ENCODE measurements at regions not wholly inside any gene's neighbourhood (a gene's known extent, or its start where the extent isn't known, plus 50 kb on each side); places are given as distances from the start of the nearest gene placed in this dataset.
A peak's percentile ranks its signal among the peaks of the same experiment; 100 is the strongest.

DNA sequence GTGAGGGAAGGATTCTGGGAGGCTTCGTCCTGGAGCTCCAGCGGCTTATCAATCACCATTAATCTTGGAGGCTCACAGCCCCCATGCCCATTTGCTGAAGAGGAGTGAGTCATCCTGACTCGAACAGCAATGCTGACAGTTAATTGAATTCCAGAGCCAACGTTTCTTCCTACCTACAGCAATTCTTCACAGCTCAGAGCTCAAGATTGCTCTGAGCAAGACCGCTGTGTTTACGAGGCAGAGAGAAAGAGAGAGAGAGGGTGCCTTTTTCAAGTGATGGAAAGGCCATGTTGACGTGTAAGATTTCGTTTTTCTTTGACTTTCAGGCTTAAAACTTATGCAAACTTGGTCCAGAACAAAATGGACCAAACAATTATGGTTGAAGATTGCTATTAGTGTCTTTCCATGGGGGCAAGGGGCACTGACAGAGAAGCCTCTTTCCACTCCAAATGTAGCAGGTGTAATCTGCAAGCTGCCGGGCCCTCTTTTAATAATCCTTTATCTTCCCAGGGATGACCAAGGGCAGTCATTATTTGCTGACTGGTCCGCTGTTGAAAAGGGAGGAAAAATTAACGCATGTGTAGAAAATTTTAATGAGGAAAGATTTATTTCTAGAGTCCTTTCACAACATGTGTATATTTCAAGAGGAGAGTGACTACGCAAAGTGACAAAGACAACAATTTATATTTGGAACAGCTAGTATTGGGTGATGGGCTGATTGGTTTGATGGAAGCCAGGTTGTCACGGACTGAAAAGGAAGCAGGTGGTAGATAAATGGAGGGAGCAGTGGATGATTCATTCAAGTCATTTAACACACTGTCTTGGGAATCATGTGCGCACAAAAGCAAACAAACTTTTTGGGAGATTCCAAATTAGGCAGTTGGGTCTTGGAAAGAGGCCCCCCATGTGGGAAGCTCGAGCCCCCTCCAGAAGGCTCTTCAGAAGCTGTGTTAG is 136.1 kb upstream of the IRF2BP2 start:
- no peak for TF ChIP-seq CTCF (conservative IDR thresholded peaks at IDR 0.05; ENCODE audit: low read depth, low read length)
- no peak overlapping the region for H3K4me3 ChIP-seq (ENCODE audit: low read length)
- peak; percentile 75 for DNase-seq (ENCODE audit: low read depth)

DNA sequence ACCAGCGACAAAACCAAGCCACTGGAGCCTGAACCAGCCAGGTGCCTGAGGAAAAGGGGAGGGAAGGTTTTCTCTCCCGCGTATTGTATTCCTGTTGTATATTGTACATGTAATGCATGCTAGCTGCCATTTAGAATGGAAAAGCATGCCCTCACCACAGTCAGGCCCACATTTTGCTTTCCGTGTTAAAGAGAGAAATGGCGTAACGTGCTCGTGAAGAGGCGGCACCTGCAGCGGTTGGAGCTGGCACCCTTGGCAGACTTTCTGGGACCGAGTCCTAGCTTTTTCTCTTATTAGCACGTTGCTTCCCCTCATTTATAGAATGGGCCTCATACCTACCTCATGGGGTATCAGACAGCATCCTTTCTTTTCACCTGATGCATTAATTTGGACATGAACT is 135.3 kb upstream of the IRF2BP2 start:
- TF ChIP-seq CTCF (conservative IDR thresholded peaks at IDR 0.05; ENCODE audit: low read depth, low read length): no peak
- no peak for DNase-seq (ENCODE audit: low read depth)
- no peak overlapping the region for H3K4me3 ChIP-seq (ENCODE audit: low read length)

DNA sequence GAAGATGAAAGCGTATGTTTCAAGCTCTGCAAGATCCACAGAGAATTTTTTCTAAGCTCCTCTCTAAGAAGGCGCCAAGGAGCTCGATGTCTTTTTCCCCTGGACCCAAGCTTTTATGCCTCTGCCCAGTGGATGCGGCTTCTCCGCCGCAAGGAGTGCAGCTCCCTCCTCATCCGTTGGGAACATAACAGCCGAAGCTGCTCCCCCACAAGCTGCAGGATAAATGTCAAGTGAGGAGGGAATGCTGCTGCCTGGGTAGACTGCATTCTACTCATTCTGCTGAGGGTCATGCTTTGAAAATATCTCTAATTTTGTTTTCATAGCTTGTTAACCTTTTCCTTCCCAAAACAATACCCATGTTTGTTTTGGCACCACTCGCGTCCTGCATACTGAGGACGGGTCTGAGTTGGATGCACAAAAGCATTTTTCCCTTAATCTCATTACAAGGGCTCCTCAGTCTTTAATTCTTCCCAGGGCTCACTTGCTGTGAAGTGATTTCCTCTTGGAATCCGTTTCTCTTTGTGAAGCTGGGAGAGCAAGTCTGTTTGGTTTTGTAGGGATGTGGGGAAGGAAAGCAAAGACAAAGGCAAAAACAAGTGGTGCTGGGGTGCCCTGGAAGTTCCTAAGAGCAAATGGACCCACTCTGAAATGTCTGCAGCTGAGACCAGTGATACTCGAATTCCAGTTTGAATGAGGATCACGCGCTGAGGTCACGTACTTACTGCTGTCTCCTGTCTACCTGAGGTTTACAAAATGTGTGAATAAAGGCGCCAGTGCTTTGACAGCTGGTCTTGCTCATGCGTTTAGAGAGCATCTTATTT is 134.0 kb upstream of the IRF2BP2 start:
- DNase-seq (ENCODE audit: low read depth): peak; percentile 81
- TF ChIP-seq CTCF (conservative IDR thresholded peaks at IDR 0.05; ENCODE audit: low read depth, low read length): peak; percentile 13
- H3K4me3 ChIP-seq (ENCODE audit: low read length): peak overlapping the region; percentile 2

DNA sequence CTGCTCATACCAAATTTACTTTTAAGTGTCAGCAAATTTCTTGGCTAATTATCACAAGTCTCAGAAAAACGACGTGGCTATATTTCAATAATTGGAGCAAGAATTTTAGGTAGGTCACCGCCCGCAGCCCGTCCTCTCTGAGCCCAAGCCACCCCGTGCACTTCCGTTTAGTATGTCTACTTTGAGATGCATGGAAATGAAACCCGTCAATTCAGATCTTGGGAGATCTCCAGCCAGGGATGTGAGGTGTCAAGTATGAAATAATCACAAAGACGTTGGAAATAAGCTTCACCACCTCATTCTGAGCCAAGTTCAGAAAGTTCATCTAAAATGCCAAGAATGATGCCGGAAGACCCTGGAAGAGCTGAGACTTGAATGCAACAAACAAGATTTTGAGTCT is 132.6 kb upstream of the IRF2BP2 start:
- DNase-seq (ENCODE audit: low read depth): no peak
- no peak for TF ChIP-seq CTCF (conservative IDR thresholded peaks at IDR 0.05; ENCODE audit: low read depth, low read length)
- H3K4me3 ChIP-seq (ENCODE audit: low read length): no peak overlapping the region

DNA sequence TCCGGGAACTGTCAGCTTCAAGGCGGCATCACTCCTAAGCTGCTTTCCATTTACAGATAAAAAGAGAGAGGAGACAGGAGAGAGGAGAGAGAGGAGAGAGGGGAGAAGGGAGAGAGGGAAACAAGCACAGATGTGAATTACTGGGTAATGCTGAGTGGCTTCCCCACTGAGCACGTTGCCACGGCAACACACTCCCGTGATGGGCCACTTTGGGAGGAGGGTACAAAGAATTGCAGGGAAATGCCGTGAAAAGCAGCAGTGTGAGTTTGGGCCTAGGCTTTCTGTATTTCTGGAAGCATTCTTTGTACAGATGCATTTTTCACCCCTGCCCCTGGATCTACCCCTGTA is 128.0 kb upstream of the IRF2BP2 start:
- DNase-seq (ENCODE audit: low read depth): no peak
- TF ChIP-seq CTCF (conservative IDR thresholded peaks at IDR 0.05; ENCODE audit: low read depth, low read length): no peak
- no peak overlapping the region for H3K4me3 ChIP-seq (ENCODE audit: low read length)

- no peak for TF ChIP-seq CTCF (conservative IDR thresholded peaks at IDR 0.05; ENCODE audit: low read depth, low read length)
- no peak overlapping the region for H3K4me3 ChIP-seq (ENCODE audit: low read length)
- no peak for DNase-seq (ENCODE audit: low read depth)
Observed at GRCh38 chr1:234735916-234736315, 125.9 kb upstream of the IRF2BP2 start.

Measured in retinal pigment epithelial cell (primary cell).